ENCODE measurements at regions not wholly inside any gene's neighbourhood (a gene's known extent, or its start where the extent isn't known, plus 50 kb on each side); places are given as distances from the start of the nearest gene placed in this dataset.

- CTCF ChIA-PET (ENCODE audit: low intra/inter-chr PET ratio, low total read pairs) = no interaction called here
- POLR2A ChIA-PET = no interaction called here
Measured at GRCh38 chrX:113421432-113421831, 580.8 kb upstream of the AMOT start.

More at GRCh38 chrX:113421432-113421831, 580.8 kb upstream of the AMOT start:
- no peak for DNase-seq (ENCODE audit: low spot score)
- H3K4me2 ChIP-seq (ENCODE audit: low read depth, low read length) = no peak overlapping the region
- H2AFZ ChIP-seq (ENCODE audit: low read length) = no peak overlapping the region
- no TSS peak for BruUV-seq (replicated peaks)
- no peaks in the 10 kb centered on the region for H3K36me3 ChIP-seq (replicated peaks in 1 of 2; ENCODE audit: control insufficient read depth in 1 of 2, insufficient read depth in 2 of 2, low read length in 2 of 2)
- no peaks in the 10 kb centered on the region for H3K27me3 ChIP-seq (ENCODE audit: control insufficient read depth in 1 of 2, insufficient read depth in 2 of 2, low read length in 2 of 2)
- WGBS (ENCODE audit: low lambda C conversion rate) = 0% methylated on average over 1 of the region's 1 CpG
- TF ChIP-seq ZNF207 (IDR thresholded peaks at IDR 0.05; ENCODE audit: borderline replicate concordance) = no peak
- TF ChIP-seq TBP (CRISPR knock-in tag; IDR thresholded peaks at IDR 0.05) = no peak
- TF ChIP-seq SIX1 (CRISPR knock-in tag; IDR thresholded peaks at IDR 0.05; ENCODE audit: borderline replicate concordance) = no peak
- TF ChIP-seq JUN (CRISPR knock-in tag; IDR thresholded peaks at IDR 0.05) = no peak
- TF ChIP-seq ZNF746 (CRISPR knock-in tag; IDR thresholded peaks at IDR 0.05) = no peak
- no peak for TF ChIP-seq ZUFSP (CRISPR knock-in tag; IDR thresholded peaks at IDR 0.05; ENCODE audit: borderline replicate concordance)
- no peak for TF ChIP-seq ZNF576 (CRISPR knock-in tag; IDR thresholded peaks at IDR 0.05)
- no peak for TF ChIP-seq IKZF5 (CRISPR knock-in tag; IDR thresholded peaks at IDR 0.05)
- in situ Hi-C loops (cut with HindIII; ENCODE audit: extremely low pct_ligation_motif_present, low pct_unique_long_range_greater_than_20kb) = no loop called here
- H3K4me3 ChIP-seq (replicated peaks in 1 of 3; ENCODE audit: insufficient read depth in 1 of 3, low read depth in 2 of 3, low read length in 3 of 3) = no peak overlapping the region
- H3K79me2 ChIP-seq (ENCODE audit: insufficient read depth, low read length) = no peaks in the 10 kb centered on the region
- no peak for ATAC-seq
- intact Hi-C loops (cut with micrococcal nuclease; ENCODE audit: unreplicated experiment) = no loop called here
- no peak overlapping the region for H3K9ac ChIP-seq (ENCODE audit: insufficient read depth, low read depth, low read length)
- no peak overlapping the region for H3K27ac ChIP-seq (ENCODE audit: extremely low read length, insufficient read depth, low read length)
- H3K4me1 ChIP-seq (ENCODE audit: insufficient read depth, low read length) = no peaks in the 10 kb centered on the region
- FAIRE-seq = no peak
- H3K9me3 ChIP-seq (ENCODE audit: low read length) = no peaks in the 10 kb centered on the region
- no peaks in the 10 kb centered on the region for H4K20me1 ChIP-seq (ENCODE audit: insufficient read depth, low read length)
